ENCODE measurements at regions not wholly inside any gene's neighbourhood (a gene's known extent, or its start where the extent isn't known, plus 50 kb on each side); places are given as distances from the start of the nearest gene placed in this dataset.

- TF ChIP-seq CHD7 (IDR thresholded peaks at IDR 0.05; ENCODE audit: insufficient replicate concordance, low read length), result no peak
- TF ChIP-seq, protein P1, sequence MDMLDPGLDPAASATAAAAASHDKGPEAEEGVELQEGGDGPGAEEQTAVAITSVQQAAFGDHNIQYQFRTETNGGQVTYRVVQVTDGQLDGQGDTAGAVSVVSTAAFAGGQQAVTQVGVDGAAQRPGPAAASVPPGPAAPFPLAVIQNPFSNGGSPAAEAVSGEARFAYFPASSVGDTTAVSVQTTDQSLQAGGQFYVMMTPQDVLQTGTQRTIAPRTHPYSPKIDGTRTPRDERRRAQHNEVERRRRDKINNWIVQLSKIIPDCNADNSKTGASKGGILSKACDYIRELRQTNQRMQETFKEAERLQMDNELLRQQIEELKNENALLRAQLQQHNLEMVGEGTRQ (IDR thresholded peaks at IDR 0.05; ENCODE audit: low read length), result no peak
- TF ChIP-seq YY1 (IDR thresholded peaks at IDR 0.05; ENCODE audit: low read depth, low read length), result no peak
- TF ChIP-seq SP2 (IDR thresholded peaks at IDR 0.05; ENCODE audit: low read length), result no peak
- TF ChIP-seq SAP30 (IDR thresholded peaks at IDR 0.05; ENCODE audit: insufficient read depth, insufficient replicate concordance, low read length), result no peak
- TF ChIP-seq FOSL1 (IDR thresholded peaks at IDR 0.05; ENCODE audit: insufficient read depth, low read depth, low read length), result no peak
- TF ChIP-seq BACH1 (IDR thresholded peaks at IDR 0.05; ENCODE audit: low read length), result no peak
- no peak for TF ChIP-seq ASH2L (IDR thresholded peaks at IDR 0.05; ENCODE audit: low read length)
- TF ChIP-seq SIRT6 (IDR thresholded peaks at IDR 0.05; ENCODE audit: low read length), result no peak
- TF ChIP-seq POLR2A (IDR thresholded peaks at IDR 0.05; ENCODE audit: control extremely low read depth in 1 of 2, low read depth in 2 of 2, low read length in 2 of 2), result no peak
- no peak for TF ChIP-seq CHD1 (IDR thresholded peaks at IDR 0.05; ENCODE audit: low read depth, low read length)
- TF ChIP-seq PHF8 (conservative IDR thresholded peaks at IDR 0.05; ENCODE audit: low read depth, low read length), result no peak
- no peak for TF ChIP-seq SP1 (IDR thresholded peaks at IDR 0.05; ENCODE audit: low read depth, low read length)
Measured at GRCh38 chr3:105006164-105006563, 360.5 kb upstream of the ALCAM start (continued).
